NCI-H1417 treated with DMSO at 0.1 percent for 48 hours (cell line): ENCODE measurements at regions not wholly inside any gene's neighbourhood (a gene's known extent, or its start where the extent isn't known, plus 50 kb on each side); places are given as distances from the start of the nearest gene placed in this dataset.

ENCODE experiments used
- DNase-seq: peaks from one replicate; lab custom pipeline; 2025; lab: John Stamatoyannopoulos, UW

DNA sequence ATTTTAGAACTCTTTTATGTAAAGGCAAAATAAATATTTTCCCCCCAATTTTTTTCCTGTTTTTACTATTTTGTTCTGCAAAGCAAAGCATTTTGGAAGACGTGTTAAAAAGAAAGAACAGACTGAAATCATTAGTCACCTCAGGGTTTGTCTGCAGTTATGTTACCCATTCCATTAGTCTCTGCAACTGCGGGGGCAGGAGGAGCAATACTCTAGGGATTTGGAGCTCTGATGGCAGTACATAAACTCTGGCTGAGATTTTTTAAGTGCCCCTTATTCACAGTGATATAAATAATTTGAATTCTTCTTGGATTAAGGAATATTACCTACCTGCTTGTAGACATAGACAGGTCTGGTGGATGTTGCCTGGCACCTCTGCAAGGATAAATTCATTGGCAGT is 88.0 kb upstream of the CELF4 start:
- no peak for DNase-seq

DNA sequence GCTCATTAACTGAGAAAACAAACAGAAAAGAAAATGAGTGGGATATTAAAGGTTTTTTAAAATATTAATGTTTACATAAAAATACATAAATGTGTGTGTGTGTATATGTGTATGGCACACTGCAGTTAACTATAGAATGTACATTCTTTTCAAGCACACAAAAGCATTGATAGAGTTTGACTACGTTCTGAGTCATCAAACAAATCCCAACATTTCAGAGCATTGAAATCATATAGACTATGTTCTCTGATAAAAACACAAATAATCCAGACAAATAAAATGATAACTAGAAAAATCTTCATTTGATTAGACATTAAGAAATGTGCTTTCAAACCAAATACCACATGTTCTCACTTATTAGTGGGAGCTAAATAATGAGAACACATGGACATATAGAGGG is 84.3 kb upstream of the CELF4 start:
- no peak for DNase-seq

DNA sequence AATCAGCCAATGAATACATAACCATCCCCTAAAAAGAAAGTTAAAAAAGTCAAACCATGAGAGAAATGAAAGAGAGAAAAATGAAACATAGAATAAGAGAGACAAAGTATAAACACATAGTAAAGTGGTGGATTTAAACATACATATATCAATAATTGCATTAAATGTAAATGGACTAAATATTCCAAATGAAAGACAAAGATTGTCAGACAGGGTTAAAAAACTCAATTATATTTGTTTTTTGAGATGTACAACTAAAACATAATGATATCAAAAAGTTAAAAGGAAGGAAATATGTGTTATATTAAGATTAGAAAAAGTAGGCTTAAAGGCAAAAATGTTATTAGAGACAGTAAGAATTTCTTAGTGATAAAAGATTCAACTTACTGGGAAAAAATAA is 83.8 kb upstream of the CELF4 start:
- DNase-seq = no peak

DNA sequence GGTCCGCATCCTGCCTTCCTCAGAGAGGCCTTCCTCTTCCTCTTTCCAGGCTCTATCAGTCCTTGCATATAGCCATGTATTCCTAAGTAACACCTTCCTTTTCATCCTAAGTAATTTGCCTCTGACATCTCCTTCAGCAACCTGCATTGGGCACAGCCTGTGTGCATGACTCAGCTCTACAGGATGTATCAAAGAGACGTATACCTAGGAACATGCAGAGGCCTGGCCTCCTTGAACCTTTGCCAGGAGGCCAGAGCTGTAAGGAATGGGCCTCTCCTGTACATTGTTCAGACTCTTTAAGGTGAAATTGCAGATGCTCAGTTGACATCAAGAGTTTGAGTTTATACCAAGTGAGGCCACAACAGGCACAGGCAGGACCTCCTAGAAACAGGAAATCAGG is 76.0 kb upstream of the CELF4 start:
- no peak for DNase-seq

DNA sequence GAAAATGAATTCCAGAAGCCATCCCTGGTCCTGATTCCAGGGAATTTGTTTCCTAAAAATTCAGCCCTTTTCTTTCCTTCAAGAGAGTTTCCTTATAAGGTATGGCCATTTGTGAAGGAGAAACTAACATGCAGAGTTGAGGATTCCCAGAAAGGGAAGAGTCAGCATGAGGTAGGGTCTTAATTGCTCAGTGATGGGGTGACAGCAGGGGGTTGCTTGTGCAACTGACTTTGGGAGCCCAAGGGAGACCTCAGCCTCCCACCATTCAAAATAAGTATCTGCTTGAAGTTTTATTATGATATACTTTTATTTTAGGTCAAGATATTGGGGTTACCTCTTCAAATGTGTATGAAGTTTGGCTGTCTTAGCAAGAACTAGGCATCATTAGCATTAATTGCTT is 74.9 kb upstream of the CELF4 start:
- no peak for DNase-seq

DNA sequence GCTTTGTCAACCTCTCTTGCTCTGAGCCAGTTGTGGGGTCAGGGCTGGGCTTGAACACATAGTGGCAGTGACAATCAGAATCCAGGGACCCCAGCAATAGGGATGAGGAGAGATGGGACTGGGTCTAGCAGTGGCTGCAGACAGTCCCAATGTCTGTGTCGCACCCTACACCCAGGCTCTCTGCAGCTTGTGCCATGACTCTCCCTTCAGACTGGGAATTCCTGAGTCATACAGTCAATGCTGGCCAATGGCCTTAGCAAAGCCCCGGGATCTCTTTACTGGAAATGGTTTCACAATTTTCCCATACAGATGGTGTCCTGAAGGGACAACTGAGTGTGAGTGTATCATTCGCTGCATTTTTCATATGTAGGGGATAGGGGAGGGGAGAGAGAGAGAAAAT is 74.2 kb upstream of the CELF4 start:
- no peak for DNase-seq

DNA sequence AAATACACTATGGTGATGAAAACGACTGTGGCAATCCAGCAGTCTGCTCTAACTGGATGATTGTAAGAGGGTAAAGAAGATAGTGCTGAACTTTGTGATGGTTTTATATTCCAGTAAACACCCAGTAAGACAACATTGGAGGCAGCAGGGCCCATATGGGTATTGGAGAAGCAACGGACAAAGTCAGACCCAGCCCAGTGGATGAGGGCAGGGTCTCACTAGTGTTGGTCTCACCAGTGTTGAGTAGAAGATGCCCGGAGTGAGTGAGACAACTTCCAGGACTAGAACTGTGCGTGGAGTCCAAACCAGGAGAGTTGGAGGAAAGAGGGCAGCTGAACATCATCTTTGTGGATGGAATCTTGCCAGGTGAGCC is 71.9 kb upstream of the CELF4 start:
- DNase-seq = no peak

DNA sequence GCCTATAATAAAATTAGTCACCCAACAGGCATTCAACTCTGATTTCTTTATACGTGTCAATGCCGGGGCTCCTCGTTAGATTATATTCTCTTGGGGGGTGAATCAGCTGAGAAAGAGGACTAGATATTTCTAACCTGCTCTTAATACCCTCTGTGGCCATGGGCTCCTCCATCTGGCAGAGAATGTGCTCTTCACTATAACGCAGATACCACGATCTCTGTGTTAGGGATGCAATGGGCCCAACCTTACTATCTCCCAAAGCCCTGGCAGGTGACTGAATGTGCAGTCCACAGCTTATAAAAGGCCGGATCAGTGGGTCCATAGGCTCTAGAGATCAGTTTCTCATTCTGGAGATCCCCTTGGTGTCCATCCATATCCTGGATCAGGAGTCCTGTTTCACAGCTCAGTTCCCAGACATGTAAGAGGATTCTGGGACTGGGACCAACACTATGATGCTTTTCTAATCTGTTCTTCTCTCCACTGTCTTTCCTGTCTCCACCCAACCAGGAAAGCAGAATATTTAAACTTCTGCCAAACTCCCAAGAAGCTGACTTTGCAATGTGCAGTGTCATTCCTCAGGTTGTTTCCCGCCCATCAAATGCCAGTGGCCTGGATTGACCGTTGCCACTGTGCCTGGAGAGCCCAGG is 71.4 kb upstream of the CELF4 start:
- no peak for DNase-seq

DNA sequence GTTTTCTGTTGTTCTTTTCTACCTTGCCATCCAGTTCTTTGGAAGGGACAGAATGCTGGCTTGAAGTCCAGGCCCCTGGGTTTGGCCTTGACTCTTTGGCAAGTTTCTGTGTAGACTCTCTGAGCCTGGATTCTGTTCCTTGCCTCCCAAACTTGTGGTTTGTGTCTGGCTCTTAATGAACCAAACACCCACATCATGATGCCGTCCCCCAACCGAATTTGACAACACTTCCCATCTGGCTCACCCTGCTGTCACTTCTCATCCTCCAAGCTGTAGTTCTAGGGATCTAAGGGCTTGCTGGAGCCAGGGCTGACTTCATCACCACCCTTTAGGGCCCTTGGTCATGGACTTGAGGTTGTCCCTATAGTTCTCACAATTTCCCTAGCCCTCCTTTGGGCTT is 68.9 kb upstream of the CELF4 start:
- no peak for DNase-seq

DNA sequence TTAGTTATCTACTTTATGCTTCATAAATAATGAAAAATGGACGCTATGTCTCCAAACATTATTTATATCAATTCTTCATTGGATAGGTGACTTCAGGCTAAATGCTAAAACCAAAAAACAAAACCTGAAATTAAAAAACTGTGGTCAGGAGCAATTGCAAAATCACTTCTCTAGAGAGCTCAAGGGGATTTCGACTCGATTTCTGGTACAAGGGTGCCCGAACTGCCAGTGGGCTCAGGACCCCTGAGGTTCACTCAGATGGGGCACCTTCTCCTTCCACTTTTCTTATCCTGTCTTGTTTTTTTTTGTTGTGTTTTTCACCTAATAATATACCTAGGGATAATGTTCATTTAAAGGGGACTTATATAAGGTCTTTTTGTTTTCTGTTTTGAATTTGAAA is 65.8 kb upstream of the CELF4 start:
- no peak for DNase-seq

DNA sequence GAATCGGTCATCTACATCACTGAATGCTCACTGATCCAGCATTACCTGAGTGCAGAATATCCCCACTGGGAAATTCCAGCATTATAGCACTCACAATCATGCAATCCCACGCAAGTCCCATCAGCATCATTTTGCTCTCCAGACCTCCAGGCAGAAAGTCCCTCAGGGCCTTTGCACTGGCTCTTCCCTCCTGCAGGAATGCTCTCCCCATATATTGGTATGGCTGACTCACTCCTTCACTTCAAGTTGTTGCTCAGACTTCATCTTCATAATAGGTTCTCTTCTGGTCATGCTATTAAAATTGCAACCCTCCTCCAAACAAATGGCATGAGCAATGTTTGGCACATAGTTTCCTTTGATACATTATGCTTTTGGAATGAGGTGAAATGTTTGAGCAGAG is 64.7 kb upstream of the CELF4 start:
- DNase-seq = no peak

DNA sequence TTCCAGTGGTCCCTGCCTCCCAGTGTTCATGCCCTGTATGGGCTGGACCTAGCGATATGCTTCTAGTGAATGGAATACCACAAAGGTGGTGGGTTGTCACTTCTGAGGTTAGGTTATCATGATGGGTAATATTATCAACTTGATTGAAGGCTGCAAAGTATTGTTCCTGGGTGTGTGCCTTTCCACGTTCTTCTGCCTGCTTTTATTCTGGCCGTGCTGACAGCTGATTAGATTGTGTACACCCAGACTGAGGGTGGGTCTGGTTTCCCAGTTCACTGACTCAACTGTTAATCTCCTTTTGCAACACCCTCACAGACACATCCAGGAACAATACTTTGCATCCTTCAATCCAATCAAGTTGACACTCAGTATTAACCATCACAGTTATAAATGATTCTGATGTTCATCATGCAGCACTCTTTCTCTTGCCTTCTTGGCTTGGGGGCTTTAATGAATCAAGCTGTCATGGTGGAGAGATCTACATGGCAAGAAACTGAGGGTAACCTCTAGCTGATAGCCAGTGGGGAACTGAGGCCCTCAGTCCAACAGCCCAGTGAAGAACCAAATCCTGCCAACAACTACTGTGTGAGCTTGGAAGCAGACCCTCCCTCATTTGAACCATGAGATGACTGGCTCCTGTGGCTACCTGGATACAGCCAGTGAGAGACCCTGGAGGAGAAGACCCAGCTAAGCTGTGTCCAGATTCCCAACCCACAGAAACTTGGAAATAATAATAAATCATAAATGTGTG is 63.0 kb upstream of the CELF4 start:
- no peak for DNase-seq

DNA sequence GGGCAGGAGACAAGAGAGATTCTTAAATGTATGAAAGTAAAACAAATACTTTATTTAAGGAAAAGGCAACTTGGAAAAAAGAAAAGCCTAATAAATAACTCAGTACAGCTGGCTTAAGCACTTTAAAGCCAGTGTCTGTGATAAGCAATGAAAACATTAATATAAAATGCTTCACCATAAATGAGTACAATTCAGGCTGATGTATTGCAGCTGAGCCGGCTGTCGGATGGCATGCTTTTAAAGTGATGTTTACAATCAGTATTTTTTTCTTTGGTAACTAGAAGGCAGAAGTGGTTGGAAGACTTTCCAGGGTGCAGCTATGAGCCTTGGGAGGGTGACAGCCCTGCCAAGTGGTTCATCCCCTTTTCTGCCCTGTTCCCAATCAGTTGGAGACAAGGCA is 58.7 kb upstream of the CELF4 start:
- DNase-seq = no peak

DNA sequence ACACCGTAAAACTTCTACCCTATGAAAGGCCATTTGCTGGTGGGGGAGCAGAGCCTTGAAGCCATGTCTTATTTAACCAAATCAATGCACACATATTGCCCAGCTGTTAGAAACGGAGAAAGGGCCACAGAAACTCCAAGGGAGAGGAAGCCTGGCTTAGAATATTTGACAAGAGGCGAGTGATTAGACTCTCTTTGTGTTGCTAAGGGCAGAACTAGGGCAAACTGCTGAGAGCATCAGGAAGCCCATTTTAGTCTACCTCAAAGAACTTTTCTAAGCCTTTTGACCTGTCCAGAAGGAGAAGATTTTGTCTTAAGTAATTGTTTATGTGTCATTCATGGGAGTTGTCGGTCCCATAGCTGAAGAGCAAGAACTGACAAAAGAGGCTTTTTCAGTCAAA is 54.4 kb upstream of the CELF4 start:
- DNase-seq = no peak

DNA sequence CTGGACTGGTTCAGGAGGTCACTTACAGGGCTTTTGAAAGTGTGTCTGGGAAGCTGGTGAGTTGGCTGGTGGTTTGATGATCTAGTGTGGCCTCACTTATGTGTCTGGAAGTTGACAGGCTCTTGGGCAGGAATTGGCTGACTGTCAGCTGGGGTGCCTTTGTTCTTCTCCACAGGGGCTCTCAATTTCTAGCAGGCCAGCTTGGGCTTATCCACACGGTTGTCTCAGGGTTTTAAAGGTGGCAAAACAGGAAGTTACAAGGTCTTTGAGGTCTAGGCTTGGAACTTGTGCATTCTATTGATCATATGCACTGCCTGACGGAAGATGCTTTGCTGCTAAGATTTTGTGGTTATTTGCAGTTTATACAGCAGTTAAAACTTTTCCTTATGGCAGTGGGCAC is 52.0 kb upstream of the CELF4 start:
- DNase-seq = no peak
